GM23338 (cell line): ENCODE measurements at regions not wholly inside any gene's neighbourhood (a gene's known extent, or its start where the extent isn't known, plus 50 kb on each side); places are given as distances from the start of the nearest gene placed in this dataset.

Source experiments
- ATAC-seq: fragments of 200-7000 bp; cut with Tn5 transposase; 3 replicates; pipeline ENCODE4 v1.9.1; 2020
- DNase-seq: peaks from one replicate; pipeline ENCODE4 v3.0.0-alpha.2; 2015; ENCODE audit warnings: low spot score
- H2AFZ ChIP-seq: fragments of 200-600 bp; sonication (generic); 2 replicates; pipeline ENCODE4 v1.8.0; 2016; ENCODE audit warnings: antibody characterized with exemption, mild to moderate bottlenecking, moderate library complexity
- H3F3A ChIP-seq: fragments of 200-600 bp; sonication (generic); replicated peaks from 2 replicates; pipeline ENCODE4 v1.8.0; 2017; ENCODE audit warnings: antibody characterized with exemption, mixed run types, low read depth
- H3K27ac ChIP-seq: fragments of 200-600 bp; sonication (generic); 2 replicates; pipeline ENCODE4 v1.6.1; 2016; ENCODE audit warnings: low read depth
- H3K27me3 ChIP-seq: fragments of 200-600 bp; sonication (generic); 2 replicates; pipeline ENCODE4 v1.8.0; 2016; ENCODE audit warnings: mild to moderate bottlenecking, mixed run types, moderate library complexity; ENCODE audit not compliant: insufficient read depth
- H3K36me3 ChIP-seq: fragments of 200-600 bp; sonication (generic); 2 replicates; pipeline ENCODE4 v1.8.0; 2016; ENCODE audit warnings: mild to moderate bottlenecking; ENCODE audit not compliant: insufficient read depth
- H3K4me1 ChIP-seq: fragments of 200-600 bp; sonication (generic); 2 replicates; pipeline ENCODE4 v1.8.0; 2016; ENCODE audit warnings: mild to moderate bottlenecking, moderate library complexity; ENCODE audit not compliant: insufficient read depth
- H3K4me2 ChIP-seq: fragments of 200-600 bp; sonication (generic); 2 replicates; pipeline ENCODE4 v1.7.1; 2017; ENCODE audit warnings: mixed run types
- H3K4me3 ChIP-seq: fragments of 200-600 bp; sonication (generic); 2 replicates; pipeline ENCODE4 v1.6.1; 2016; ENCODE audit warnings: mixed run types
- H3K79me2 ChIP-seq: fragments of 200-600 bp; sonication (generic); replicated peaks from 2 replicates; pipeline ENCODE4 v1.8.0; 2017; ENCODE audit warnings: mild to moderate bottlenecking; ENCODE audit not compliant: insufficient read depth
- H3K9me2 ChIP-seq: fragments of 200-600 bp; sonication (generic); 2 replicates; pipeline ENCODE4 v1.8.0; 2017; ENCODE audit not compliant: insufficient read depth
- H4K20me1 ChIP-seq: fragments of 200-600 bp; sonication (generic); replicated peaks from 2 replicates; pipeline ENCODE4 v1.8.0; 2017; ENCODE audit warnings: mild to moderate bottlenecking; ENCODE audit not compliant: insufficient read depth
- H3K27ac Mint-ChIP-seq: 2 replicates; pipeline ENCODE4 v1.8.0; 2020; ENCODE audit warnings: inconsistent platforms, mild to moderate bottlenecking, moderate library complexity, mixed read lengths
- H3K27me3 Mint-ChIP-seq: 3 replicates; pipeline ENCODE4 v1.8.0; 2022; ENCODE audit warnings: low read depth, mild to moderate bottlenecking, moderate library complexity, mixed read lengths, inconsistent platforms; ENCODE audit not compliant: insufficient read depth, poor library complexity
- H3K36me3 Mint-ChIP-seq: 3 replicates; pipeline ENCODE4 v1.8.0; 2021; ENCODE audit warnings: low read depth, mild to moderate bottlenecking, inconsistent platforms, moderate library complexity, mixed read lengths
- H3K4me1 Mint-ChIP-seq: 3 replicates; pipeline ENCODE4 v1.8.0; 2020; ENCODE audit warnings: mild to moderate bottlenecking, inconsistent platforms, mixed read lengths
- H3K4me3 Mint-ChIP-seq: 3 replicates; pipeline ENCODE4 v1.8.0; 2021; ENCODE audit warnings: moderate library complexity, mild to moderate bottlenecking, inconsistent platforms, mixed read lengths
- H3K9me3 Mint-ChIP-seq: 3 replicates; pipeline ENCODE4 v1.8.0; 2020; ENCODE audit warnings: moderate library complexity, mild to moderate bottlenecking, inconsistent platforms, mixed read lengths
- CREB1 ChIP-seq: fragments of 250-450 bp; sonication (Bioruptor Pico); IDR thresholded peaks from 2 replicates; pipeline ENCODE4 v1.5.0; 2020; ENCODE audit warnings: low read depth, mild to moderate bottlenecking, moderate library complexity
- CTCF ChIP-seq, 2 experiments: fragments of 200-600 bp in 1 of 2; sonication (generic) in 1 of 2; conservative IDR thresholded peaks; 2 replicates each; pipeline versions ENCODE4 v1.5.1 to v1.6.1; 2016 to 2017; ENCODE audit warnings: antibody characterized with exemption in 2 of 2, low read depth in 2 of 2, mild to moderate bottlenecking in 2 of 2, moderate library complexity in 1 of 2
- JUNB ChIP-seq: IDR thresholded peaks from one replicate; pipeline ENCODE4 v1.6.1; 2016; ENCODE audit warnings: antibody characterized with exemption; ENCODE audit not compliant: unreplicated experiment
- ZNF331 ChIP-seq: fragments of 250-450 bp; sonication (Bioruptor Pico); IDR thresholded peaks from 2 replicates; pipeline ENCODE4 v1.5.0; 2020; ENCODE audit warnings: low read depth, mild to moderate bottlenecking, moderate library complexity
- ZNF462 ChIP-seq: fragments of 250-450 bp; sonication (Bioruptor Pico); IDR thresholded peaks from 2 replicates; pipeline ENCODE4 v1.5.0; 2020; ENCODE audit warnings: mild to moderate bottlenecking, moderate library complexity

- peaks cover 2% of the 10 kb centered on the region for H3K27me3 Mint-ChIP-seq
- H3K27ac Mint-ChIP-seq, result no peak overlapping the region
- Histone ChIP-seq H3K36me3 (no peaks in the 10 kb centered on the region), H3K4me1 (peaks cover 26% of the 10 kb centered on the region), H3F3A (no peaks in the 10 kb centered on the region), H3K4me2 (no peak overlapping the region), H3K27ac (no peak overlapping the region), H4K20me1 (no peaks in the 10 kb centered on the region), H2AFZ (no peak overlapping the region), H3K27me3 (no peaks in the 10 kb centered on the region), H3K4me3 (no peak overlapping the region), H3K9me2 (no peaks in the 10 kb centered on the region), H3K79me2 (no peaks in the 10 kb centered on the region)
- no peaks in the 10 kb centered on the region for H3K36me3 Mint-ChIP-seq
- no peaks in the 10 kb centered on the region for H3K9me3 Mint-ChIP-seq
- H3K4me3 Mint-ChIP-seq, result no peak overlapping the region
- no peak for TF ChIP-seq ZNF331 (CRISPR knock-in tag)
- TF ChIP-seq CREB1 (CRISPR knock-in tag), result no peak
- peak; percentile 17 to 52; a peak in 3 of 4 replicates for TF ChIP-seq CTCF (conservative IDR thresholded peaks at IDR 0.05; ENCODE audit: low read depth in 2 of 2)
- 0 out of 2 replicates have a peak, but pooled peaks have one; percentile 10 for TF ChIP-seq ZNF462 (CRISPR knock-in tag)
- no peak for TF ChIP-seq JUNB
- DNase-seq, result peak; percentile 56
- H3K4me1 Mint-ChIP-seq, result peaks cover 20% of the 10 kb centered on the region
- ATAC-seq, result peak; percentile 77
Observed at GRCh38 chr7:31251441-31251840, 89.1 kb downstream of the NEUROD6 start.
